ENCODE measurements at regions not wholly inside any gene's neighbourhood (a gene's known extent, or its start where the extent isn't known, plus 50 kb on each side); places are given as distances from the start of the nearest gene placed in this dataset.

DNA sequence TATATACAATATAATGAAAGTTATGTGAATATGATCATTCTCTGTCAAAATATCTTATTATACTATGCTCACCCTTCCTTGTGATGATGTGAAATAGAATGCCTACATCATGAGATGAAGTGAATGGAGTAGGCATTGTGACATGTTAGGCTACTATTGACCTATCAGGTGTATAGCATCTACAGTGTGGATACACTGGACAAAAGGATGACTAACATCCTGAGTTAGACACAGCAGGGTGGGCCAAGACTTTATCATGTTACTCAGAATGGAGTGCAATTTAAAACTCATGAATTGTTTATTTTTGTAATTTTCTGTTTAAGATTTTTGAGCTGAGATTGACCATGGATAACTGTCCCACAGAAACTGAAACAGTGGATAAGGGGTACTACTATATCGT is 53.4 kb upstream of the NAV3 start:
- no peak for DNase-seq (ENCODE audit: low read depth)

DNA sequence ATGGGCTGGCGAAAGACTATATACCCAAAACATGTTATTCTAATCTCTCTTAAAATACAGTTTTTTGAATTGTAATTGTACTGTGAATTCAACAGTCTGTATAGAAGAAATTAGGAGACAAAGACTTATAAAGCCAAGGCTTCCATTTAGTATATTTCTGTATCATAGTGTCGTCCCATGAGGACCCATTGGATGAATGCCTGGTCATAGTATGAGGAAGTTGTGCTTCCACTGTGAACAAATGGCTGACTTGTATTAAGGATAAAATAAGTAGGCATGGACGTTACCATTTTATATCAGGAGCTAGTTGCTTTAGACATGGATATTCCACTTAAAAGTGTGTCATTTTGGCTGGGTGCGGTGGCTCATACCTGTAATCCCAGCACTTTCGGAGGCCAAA is 55.9 kb upstream of the NAV3 start:
- peak; percentile 32 for DNase-seq (ENCODE audit: low read depth)

DNA sequence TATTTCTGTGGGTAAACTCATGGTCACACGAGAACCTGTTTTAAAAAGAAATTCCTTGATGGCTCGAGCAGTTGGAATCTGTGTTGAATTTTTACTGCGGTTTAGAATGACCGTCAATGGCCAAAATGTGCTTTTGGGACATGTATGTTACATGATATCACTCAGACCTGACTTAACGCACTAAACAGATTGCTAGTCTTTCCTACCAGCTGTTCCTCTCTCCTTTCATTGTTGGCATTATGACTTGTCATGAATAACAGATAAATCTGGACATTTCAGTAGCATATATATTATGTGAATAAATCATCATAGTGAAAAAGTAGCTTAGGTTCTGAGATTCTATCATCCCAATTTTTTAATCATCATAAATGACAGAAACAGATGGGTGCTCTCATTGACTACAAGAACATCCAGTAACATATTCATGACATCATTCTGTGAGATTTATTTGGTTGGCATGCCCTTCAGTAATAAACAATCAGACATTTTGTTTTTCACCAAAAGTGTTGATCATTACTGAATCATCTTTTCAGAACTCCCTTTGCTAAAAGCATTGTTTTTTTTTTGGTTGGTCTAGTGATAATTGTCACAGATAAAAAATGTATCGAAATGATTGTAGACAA is 57.9 kb upstream of the NAV3 start:
- DNase-seq (ENCODE audit: low read depth): no peak

DNA sequence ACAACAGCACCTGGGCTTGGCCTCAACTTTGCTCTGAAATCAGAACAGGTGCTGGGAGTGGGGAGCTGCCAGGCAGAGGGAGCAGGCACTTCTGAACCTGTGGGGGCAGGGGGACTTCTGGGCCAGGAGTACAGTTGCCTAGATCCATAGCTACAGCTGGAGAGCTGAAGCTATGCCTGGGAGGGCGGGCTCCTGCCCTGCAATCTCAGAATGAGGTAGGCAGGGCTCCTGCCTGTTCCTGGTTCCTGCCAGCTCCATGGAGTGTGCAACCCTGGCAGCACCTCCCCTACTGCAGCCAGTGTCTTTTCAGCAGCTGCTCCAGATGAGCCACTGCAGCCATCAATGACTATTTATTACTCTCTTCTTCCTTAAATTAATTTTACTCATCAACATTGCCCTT is 62.1 kb upstream of the NAV3 start:
- DNase-seq (ENCODE audit: low read depth): no peak

DNA sequence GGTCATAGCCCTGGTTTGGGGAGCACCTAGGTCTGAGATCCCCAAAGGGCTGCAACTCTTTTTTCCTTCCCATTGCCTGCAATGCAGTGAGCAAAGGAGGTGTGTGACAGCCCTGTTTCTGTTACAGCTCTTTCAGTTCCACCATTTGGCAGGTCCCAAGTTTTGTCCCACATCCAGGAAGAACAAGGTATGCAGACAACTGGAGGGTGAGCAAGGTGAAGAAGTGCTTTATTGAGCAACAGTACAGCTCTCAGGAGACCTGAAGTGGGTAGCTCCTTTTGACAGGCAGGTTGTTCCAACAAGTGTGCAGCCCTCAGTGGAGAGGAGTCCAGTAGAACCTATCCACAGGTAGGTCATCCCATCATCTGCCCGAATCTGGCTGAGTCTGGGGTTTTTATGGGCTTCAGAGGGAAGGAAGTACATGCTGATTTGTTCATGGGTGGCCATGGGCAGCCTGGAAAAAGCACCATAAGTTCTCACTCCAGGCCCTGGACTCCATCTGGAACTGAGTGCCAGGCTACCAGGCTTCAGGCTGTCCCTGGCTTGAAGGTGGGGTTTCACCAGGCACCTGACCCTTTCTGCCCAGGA is 62.8 kb upstream of the NAV3 start:
- no peak for DNase-seq (ENCODE audit: low read depth)

DNA sequence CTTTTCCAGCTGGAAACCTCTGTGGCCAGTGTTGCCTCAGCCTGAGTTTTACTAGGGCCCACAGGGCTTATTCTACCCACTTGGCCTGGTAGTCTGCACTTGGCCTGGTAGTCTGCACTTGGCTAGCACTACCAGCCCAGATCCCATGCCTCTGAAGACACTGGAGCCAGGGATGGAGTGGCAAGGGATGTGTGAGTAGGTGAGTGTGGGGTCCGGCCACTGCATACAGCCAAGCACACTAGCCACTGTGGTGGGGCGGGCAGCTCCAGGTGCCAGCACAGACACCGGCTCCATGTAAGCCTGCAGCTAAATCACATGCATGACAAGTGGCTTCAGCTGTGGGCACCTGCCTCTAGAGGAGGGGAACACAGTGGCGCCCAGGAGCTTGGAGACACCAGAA is 63.4 kb upstream of the NAV3 start:
- no peak for DNase-seq (ENCODE audit: low read depth)

DNA sequence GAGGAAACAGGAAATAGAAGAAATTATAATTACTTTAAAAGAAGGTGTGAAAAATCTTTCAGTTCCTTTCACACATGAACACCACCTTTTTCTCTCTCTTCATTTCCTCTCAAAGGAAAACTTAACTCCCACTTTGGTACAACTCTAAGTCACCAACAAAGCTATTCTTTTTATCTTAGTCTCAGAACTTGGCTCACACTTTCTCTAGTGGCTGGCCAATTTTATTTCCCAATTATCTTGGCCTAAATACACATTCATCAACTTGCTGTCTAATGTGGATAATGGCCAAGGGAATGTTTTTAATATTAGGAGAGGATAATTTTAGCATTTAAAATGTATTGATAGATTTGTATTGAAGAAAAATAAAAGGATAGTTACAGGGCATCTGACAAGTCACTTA is 64.5 kb upstream of the NAV3 start:
- DNase-seq (ENCODE audit: low read depth): no peak

DNA sequence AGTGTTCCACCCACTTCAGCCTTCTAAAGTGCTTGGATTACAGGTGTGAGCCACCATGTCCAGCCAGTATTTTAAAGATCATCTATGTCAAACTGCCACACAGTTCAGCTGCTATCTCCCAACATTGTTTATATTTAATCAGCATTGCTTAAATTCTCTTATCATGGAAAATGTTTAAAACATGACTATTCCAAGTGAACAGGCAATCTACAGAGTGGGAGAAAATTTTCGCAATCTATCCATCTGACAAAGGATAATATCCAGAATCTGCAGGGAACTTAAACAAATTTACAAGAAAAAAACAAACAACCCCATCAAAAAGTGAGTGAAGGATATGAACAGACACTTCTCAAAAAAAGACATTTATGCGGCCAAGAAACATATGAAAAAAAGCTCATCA is 69.4 kb upstream of the NAV3 start:
- DNase-seq (ENCODE audit: low read depth): no peak

DNA sequence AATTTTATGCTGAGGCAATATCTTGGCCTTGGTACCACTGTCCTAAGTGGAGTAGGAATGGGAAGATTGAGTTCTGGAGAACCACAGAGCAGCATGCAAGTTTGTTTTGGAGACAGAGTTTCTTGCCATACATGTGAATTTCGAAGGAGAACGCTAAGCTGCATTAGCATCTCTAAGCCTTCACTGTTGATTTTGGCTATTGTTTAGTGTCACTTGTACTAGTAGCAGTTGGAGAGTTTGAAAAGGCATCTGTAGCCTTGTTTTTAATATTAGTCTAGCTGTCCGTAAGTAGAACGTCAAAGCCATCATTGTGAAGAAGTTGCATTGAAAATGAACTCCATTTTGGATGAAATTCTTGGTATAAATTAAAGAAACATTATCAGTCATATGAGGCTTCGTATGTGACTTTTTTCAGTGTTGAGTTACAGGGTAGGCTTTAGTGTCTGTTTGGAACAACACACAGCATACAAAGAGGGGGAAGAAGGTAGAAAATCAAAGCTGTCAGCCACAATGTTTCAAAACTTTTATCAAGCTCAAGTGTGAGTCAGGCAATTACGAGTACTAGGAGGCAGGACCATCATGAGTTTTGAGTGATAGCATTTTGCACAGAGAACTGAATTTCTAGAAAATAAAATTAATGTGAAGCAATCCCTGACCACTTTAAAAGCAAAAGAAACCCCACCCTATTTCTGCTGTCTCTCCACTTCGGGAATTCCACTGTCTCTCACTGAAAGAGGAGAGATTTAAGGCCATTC is 70.2 kb upstream of the NAV3 start:
- DNase-seq (ENCODE audit: low read depth): no peak

DNA sequence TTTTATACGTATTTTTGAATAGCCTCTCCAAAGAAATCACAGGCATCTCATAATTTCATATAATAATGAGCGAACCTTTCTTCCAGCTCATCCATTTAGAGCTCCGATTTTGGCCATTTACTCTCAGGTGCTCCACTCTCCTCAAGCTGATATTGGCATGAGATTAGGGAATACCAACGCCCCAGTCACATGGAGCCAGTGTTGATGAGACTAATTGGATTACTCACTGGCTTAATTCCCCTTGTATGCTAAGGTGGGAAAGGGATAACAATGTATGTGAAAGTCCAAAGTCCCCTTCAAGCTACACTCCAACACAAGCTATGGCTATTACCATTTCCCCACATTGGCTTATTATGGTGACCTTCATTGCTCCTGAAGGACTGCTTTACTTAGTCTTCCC is 76.6 kb upstream of the NAV3 start:
- DNase-seq (ENCODE audit: low read depth): no peak

DNA sequence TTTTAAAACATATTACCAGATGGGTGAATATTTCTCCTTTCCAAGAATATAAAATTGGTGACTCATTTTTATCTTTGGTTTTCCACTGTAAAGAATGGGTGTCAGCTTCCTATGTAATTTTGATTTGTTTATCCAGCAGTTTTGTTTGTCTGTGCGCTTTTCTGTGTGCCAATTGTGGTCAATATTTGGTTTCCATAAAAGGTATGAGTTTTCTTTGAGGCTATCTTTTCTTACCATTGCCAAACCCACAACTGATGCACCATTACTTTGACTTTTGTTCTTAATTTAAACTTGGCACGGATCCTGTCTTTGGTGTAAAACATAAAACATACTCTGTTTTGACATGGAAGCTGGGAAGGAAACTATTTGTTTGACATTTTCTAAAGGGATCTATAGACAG is 78.8 kb upstream of the NAV3 start:
- no peak for DNase-seq (ENCODE audit: low read depth)

DNA sequence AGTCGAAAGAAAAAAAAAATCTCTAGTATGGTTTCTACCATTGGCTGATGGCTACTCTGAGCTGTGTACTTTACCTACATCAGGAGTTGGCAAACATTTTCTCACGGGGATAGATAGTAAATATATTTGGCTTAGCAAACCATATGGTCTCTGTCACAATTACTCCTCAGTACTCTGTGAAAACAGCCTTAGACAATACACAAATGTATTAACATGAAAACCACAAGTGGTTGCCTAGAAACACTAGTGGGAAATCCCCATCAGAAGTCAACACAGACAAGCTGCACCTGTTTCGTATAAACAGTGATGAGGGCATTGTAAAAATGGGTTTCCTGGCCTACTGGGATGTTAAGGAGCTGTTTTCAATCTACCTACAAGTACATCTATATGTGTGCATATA is 84.6 kb upstream of the NAV3 start:
- DNase-seq (ENCODE audit: low read depth): no peak

DNA sequence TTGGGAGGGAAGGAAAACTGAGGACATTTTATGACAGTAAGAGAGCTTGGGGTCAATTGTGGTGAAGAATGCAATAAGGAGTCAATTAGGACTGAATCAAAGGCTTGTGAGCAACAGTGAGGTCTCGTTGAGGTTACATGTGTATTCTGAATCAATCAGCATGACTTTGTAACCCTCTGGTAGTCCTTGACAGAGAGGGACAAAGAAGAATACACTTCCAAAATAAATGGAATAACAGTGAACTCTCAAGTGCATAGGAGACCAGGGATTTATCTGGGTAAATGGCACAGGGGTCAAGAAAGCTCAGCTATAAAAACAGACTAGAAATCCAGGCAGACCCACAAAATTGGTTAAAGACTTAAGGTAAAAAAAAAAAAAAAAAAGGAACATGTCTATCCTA is 85.1 kb upstream of the NAV3 start:
- DNase-seq (ENCODE audit: low read depth): no peak

DNA sequence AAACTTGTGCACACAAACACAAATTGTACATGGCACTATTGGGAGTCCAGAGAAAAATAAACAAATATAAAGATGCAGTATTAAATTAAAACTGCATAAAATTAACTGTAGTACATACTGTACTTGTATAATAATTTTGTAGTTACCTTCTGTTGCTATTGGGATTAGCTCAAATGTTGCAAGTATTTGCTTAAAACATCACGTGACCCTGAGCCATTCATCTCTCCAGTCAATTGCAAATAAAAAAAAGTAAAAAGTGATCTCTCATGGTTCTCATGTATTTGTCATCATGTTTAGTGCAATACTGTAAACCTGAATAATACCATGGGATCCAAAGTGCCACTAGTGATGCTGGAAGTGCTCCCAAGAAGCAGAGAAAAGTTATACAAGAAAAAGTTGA is 88.1 kb upstream of the NAV3 start:
- DNase-seq (ENCODE audit: low read depth): no peak

DNA sequence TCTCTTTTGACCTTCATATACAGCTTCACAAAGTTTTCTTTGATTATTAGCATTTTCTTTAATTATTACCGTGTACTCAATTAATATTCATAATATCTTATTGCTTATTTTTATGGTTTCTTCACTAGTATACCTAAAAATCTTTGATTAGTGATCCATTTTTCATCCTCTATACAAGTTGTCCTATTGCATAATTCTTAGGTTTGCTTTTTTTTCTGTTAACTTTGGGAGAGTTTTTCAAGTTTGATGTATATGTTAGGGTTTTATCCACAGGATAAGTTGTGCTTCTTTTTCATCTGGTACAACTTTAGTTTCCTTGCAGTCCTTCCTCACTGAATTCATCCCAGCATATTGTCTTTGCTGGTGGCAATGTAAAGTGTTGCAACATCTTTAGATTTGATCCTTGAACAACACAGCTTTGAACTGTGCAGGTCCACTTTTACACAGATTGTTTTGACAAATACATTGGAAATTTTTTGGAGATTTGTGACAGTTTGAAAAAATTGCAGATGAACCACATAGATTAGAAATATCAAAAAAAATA is 88.6 kb upstream of the NAV3 start:
- DNase-seq (ENCODE audit: low read depth): no peak

DNA sequence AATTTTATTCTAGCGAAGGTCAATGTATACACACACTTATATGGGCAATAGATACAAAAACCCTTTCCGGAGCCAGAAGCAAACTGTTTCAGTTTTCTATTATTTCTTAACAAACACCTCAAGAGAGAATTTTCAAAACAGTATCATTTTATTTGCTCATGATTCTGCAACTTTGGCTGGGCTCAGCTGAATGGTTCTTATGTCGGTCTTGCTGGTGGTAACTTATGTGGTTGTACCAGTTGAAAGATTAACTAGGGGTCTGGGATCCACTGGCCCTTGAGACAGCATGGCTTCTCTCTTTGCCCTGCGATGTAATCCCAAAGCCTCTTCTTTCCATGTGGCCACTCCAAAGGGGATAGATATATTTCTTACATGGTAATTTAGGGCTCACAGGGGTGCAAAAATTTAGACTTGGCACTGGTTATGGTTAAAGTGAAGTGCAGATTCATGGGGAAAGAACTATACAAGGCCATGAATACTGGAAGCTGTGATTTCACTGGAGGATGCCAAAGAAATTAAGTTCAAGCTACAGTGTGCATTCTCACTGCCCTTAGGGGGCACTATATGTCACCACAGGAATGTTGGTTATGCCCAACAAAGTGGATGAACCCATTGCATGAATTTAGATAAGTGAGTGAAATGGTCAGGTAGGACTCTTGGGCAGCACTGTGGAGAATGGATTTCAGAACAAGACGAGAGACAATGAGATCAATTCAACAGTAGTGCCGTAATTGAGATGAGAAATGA is 94.3 kb upstream of the NAV3 start:
- DNase-seq (ENCODE audit: low read depth): no peak

DNA sequence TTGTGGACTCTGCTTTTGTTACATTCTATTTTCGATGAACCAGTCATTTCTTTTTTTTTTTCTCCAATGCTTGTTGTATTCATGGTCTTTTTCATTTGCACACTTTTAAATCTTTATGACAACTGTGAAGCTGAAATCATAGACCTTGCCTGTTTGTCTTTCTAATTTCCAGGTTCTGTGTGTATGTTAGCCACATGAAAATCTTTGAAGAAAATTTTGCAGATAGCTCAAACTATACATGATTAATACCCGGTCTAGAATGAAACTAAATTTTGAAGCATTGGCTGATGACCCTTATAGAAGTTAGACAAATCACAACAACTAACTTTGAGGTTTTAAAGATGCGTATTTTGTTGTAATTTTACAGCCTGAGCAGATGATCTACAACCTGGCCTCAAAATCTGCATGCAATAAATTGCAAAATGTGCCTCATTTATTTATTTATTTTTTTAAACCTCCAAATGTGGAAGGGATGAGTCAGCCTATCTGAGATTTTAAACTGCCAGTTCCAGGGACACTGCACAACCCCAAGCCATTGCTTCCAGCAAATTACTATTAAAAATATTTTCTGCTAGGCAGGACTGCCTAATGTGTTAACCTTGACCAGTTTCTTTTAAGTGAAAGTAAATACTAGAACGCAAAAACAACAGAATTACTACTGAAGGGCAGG is 96.3 kb upstream of the NAV3 start:
- no peak for DNase-seq (ENCODE audit: low read depth)

DNA sequence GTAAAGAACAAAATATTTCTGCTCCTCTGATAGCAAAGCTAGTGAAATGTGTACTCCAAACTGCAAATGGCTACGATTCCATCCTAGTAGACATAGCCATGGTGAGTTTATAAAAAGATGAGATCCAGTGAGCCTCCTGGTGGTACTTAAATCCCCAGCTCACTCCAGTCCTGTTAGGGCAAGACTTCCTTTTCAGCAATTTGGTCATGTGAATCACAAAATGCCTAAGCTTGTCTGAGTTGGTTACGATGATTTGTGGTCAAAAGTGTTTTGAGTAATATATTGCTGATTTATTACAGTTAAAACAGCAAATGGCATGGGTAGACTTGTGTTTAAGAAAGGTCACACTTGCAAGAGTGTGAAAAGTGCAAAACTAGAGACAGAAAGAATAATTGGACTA is 102.7 kb upstream of the NAV3 start:
- no peak for DNase-seq (ENCODE audit: low read depth)

DNA sequence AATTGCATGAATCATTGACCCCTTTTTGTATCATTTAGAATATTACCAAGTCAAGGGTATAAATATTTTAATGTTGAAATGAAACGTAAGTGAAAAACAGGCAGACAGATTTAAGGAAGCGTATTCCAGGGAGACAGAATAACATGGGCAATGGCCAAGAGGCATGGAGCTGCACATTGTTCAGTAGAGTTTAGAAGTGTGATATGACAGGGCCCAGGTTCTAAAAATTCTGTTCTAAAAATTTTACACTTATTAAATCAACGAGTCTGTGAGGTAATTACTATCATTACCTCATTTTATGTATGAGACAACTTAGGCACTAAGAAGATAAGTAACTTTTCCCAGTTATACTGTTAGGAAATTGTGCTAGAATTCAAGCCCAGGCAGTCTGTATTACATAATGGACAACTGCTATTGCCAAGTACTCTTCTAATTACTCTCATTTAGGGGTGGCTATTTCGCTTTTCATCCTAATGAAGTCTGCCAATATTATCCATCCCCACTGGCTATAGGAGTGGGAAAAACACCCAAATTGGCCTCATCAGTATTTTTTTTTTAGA is 103.2 kb upstream of the NAV3 start:
- DNase-seq (ENCODE audit: low read depth): no peak

DNA sequence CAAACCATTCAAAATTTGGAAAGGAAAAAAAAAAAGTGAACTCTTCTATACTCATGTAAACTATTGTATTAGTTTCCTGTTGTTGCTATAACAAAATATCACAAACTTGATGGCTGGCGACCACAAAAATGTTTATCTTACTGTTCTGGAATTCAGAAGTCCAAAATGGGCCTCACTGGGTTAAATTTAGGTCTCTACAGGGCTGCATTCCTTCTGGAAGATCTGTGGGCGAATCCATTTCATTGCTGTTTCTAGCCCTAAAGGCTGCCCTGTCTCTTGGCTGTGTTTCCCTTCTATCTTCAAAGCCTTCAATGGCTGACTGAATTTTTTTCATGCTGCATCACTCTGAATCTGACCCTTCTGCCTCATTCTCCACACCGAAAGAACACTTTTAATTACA is 105.1 kb upstream of the NAV3 start:
- DNase-seq (ENCODE audit: low read depth): no peak

DNA sequence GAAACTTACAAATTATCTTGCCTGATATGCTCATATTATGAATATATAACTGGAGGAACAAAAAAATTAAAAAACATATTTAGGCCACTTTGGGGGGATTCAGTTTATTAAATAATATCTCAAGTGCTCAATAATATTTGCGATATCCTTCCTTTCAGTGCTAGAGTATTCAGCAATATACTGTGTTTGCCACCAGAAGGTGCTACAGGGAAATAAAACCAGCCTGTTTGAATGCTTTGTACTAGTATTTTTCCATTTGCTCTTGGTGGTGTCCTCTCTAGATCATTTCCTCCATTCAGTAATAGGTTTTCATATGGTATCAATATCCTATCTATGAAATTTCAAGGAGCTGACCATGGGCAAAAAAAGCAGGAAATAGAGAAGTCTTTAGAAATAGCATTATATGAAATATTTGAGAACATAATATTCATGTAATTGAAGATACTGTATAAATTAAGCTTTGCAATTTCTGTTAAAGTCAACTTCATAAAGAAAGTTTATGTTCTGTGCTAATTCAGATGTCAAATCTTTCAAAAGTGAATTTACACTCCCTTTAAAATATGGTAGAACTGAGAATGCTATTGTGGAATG is 106.2 kb upstream of the NAV3 start:
- no peak for DNase-seq (ENCODE audit: low read depth)
